Cardiac muscle cell (in vitro differentiated cells and primary cell): ENCODE measurements at regions not wholly inside any gene's neighbourhood (a gene's known extent, or its start where the extent isn't known, plus 50 kb on each side); places are given as distances from the start of the nearest gene placed in this dataset.

Experiments used
- DNase-seq, 2 donors: peaks; one replicate each; pipeline versions ENCODE4 v3.0.0 to v3.0.0-alpha.2; 2010 to 2017; ENCODE audit warnings: low read depth in 1 of 2, low spot score in 1 of 2
- H3K27ac ChIP-seq: fragments of 200-600 bp; sonication (generic); 2 replicates; pipeline ENCODE4 v1.5.1; 2016
- H3K27me3 ChIP-seq: fragments of 200-600 bp; sonication (generic); 2 replicates; pipeline ENCODE4 v1.6.0; 2016; ENCODE audit warnings: control low read depth
- H3K36me3 ChIP-seq: fragments of 200-600 bp; sonication (generic); 2 replicates; pipeline ENCODE4 v1.5.1; 2016; ENCODE audit warnings: control low read depth
- H3K4me1 ChIP-seq: fragments of 200-600 bp; sonication (generic); 2 replicates; pipeline ENCODE4 v1.8.1; 2017; ENCODE audit warnings: low read depth, mild to moderate bottlenecking, mixed run types
- H3K4me3 ChIP-seq: fragments of 200-600 bp; sonication (generic); 2 replicates; pipeline ENCODE4 v1.5.1; 2016; ENCODE audit warnings: mild to moderate bottlenecking
- H3K9me3 ChIP-seq: fragments of 200-600 bp; sonication (generic); 2 replicates; pipeline ENCODE4 v1.5.1; 2017; ENCODE audit warnings: low read depth, mild to moderate bottlenecking, control low read depth
- TF ChIP-seq, protein P1 (sequence below): IDR thresholded peaks from 2 replicates; pipeline ENCODE4 v1.5.1; 2012; ENCODE audit warnings: low read depth, mild to moderate bottlenecking, low read length

DNA sequence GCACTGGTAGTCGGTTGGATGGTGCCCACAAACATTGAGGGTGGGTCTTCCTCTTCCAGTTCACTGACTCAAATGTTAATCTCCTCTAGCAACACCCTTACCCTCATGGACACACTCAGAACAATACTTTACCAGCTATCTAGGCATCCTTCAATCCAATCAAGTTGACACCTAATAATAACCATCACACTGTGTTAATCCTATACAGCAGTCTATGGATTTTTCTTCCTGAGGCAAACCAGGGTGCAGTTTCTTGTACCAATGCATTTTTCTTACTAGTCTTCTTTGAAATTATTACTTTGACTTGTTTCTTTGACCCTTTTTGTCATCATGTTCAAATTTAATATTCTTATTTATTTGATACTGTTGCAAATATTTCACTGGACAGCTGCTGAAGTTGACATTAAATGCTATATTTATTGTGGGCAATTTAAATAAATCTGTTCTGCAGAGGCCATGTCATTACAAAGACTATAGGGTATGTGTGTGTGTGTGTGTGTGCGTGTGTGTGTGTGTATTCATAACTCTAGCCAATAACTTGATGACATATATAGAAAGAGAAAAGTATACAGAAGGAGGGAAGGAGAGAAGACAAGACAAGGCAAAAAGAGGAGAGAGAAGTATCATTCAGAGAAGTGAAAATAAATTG is 884.8 kb upstream of the NEGR1 start:
- Histone ChIP-seq H3K4me1 (no peaks in the 10 kb centered on the region), H3K4me3 (no peak overlapping the region), H3K36me3 (no peaks in the 10 kb centered on the region), H3K27ac (no peak overlapping the region), H3K27me3 (no peaks in the 10 kb centered on the region), H3K9me3 (no peaks in the 10 kb centered on the region)
- TF ChIP-seq, protein P1, sequence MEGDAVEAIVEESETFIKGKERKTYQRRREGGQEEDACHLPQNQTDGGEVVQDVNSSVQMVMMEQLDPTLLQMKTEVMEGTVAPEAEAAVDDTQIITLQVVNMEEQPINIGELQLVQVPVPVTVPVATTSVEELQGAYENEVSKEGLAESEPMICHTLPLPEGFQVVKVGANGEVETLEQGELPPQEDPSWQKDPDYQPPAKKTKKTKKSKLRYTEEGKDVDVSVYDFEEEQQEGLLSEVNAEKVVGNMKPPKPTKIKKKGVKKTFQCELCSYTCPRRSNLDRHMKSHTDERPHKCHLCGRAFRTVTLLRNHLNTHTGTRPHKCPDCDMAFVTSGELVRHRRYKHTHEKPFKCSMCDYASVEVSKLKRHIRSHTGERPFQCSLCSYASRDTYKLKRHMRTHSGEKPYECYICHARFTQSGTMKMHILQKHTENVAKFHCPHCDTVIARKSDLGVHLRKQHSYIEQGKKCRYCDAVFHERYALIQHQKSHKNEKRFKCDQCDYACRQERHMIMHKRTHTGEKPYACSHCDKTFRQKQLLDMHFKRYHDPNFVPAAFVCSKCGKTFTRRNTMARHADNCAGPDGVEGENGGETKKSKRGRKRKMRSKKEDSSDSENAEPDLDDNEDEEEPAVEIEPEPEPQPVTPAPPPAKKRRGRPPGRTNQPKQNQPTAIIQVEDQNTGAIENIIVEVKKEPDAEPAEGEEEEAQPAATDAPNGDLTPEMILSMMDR: no peak
- DNase-seq: no peak

DNA sequence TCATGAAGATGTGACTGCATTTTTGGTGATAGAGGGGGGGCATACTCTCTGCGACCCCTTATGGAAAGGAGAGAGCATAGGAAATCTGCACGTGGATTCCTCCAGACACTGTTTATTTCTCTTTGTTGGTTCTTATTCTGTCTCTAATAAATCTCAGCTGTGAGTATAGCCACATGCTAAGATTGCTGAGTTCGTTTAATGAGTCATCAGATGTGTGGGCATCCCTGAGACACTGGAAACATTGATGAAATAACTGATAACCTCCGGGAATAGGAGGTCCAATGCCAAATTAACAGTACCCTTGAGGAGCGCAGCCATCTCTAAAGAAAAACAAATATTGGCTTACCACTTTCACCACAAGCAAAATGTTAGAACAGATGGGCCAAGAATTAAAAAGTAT is 880.2 kb upstream of the NEGR1 start:
- Histone ChIP-seq H3K9me3 (no peaks in the 10 kb centered on the region), H3K4me3 (no peak overlapping the region), H3K36me3 (no peaks in the 10 kb centered on the region), H3K27me3 (no peaks in the 10 kb centered on the region), H3K4me1 (no peaks in the 10 kb centered on the region), H3K27ac (no peak overlapping the region)
- TF ChIP-seq, protein P1: no peak
- no peak for DNase-seq

DNA sequence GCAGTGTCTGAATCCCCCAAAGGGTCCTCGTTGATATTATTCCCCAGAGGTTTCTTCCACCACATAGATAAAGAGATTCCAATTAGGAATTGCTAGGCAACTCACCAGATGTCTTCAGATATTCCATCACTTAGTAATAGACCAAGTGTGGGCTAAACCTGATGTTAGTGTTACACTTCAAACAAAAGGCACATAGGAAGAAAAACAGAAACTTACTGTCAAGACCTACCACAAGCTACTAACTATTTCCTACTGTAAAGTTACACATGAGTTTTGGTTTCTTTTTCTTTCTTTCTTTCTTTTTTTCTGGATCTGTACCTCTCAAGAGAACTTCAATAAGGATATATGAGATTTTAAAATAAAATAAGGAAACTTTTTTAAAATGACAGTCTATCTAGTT is 879.1 kb upstream of the NEGR1 start:
- H3K27me3 ChIP-seq: no peaks in the 10 kb centered on the region
- TF ChIP-seq, protein P1: no peak
- no peak overlapping the region for H3K27ac ChIP-seq
- H3K36me3 ChIP-seq: no peaks in the 10 kb centered on the region
- no peak for DNase-seq
- no peaks in the 10 kb centered on the region for H3K4me1 ChIP-seq
- no peak overlapping the region for H3K4me3 ChIP-seq
- H3K9me3 ChIP-seq: no peaks in the 10 kb centered on the region

DNA sequence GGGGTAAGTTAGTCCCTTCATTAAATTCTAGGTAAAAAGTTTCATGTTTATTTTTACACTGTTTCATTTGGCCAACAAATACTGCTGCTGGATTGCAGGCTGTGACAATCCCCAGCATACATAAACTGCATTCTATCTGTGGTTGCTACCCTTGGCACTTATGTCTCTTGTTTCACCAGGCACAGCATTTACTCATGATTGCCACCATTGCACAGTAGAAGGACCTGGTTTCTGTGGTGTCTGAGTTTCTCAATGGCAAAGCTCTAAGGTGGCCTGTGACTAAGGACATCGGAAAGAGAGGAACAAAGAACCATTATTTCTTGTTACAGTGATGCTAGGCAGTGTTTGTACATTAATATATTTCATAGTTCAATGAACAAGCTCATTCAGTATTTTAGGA is 878.4 kb upstream of the NEGR1 start:
- no peaks in the 10 kb centered on the region for H3K9me3 ChIP-seq
- H3K27me3 ChIP-seq: no peaks in the 10 kb centered on the region
- TF ChIP-seq, protein P1: no peak
- DNase-seq: no peak
- H3K27ac ChIP-seq: no peak overlapping the region
- H3K36me3 ChIP-seq: no peaks in the 10 kb centered on the region
- no peaks in the 10 kb centered on the region for H3K4me1 ChIP-seq
- H3K4me3 ChIP-seq: no peak overlapping the region

DNA sequence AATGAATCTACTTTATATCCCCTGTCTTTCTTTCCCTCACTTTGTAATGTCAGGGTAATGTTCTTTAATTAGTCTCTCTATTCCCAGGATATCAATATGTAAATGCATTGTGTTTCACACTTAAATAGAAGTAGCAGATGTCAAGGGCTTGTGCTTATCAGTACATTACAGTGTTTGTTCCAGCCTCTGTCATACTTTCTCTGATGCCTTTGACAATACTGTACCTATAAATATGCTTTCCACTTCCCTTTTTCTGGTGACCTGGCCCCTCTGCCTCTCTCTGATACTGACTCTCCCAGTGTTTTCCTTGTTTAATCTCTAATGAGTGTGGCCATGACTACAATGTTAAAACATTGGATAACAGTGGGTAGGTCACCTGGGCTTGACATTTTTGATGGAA is 862.0 kb upstream of the NEGR1 start:
- Histone ChIP-seq H3K36me3 (no peaks in the 10 kb centered on the region), H3K27ac (no peak overlapping the region), H3K4me3 (no peak overlapping the region), H3K27me3 (no peaks in the 10 kb centered on the region), H3K4me1 (peaks cover 3% of the 10 kb centered on the region), H3K9me3 (no peaks in the 10 kb centered on the region)
- TF ChIP-seq, protein P1: no peak
- DNase-seq: no peak
